ENCODE measurements at regions not wholly inside any gene's neighbourhood (a gene's known extent, or its start where the extent isn't known, plus 50 kb on each side); places are given as distances from the start of the nearest gene placed in this dataset.

DNA sequence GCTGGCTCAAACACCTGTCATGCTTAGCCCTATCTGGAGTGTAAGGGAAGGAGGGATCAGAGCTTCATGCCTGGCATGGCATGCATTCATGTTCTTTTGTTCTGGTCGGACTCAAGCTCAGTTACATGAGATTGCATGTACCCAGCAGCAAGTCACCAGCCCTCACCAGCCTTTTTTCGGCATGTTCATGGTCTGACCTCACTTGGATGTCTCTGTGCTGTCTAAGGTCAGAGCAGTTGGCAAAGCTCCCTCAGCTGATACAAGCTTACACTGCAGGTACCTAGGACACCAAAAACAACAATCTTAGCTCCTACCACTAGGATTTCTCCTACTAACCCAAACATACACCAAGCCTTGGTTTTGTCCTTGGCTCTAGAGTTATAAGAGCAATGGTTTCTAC lies 152.6 kb downstream of the BARX2 start:
- TF ChIP-seq, protein P1, sequence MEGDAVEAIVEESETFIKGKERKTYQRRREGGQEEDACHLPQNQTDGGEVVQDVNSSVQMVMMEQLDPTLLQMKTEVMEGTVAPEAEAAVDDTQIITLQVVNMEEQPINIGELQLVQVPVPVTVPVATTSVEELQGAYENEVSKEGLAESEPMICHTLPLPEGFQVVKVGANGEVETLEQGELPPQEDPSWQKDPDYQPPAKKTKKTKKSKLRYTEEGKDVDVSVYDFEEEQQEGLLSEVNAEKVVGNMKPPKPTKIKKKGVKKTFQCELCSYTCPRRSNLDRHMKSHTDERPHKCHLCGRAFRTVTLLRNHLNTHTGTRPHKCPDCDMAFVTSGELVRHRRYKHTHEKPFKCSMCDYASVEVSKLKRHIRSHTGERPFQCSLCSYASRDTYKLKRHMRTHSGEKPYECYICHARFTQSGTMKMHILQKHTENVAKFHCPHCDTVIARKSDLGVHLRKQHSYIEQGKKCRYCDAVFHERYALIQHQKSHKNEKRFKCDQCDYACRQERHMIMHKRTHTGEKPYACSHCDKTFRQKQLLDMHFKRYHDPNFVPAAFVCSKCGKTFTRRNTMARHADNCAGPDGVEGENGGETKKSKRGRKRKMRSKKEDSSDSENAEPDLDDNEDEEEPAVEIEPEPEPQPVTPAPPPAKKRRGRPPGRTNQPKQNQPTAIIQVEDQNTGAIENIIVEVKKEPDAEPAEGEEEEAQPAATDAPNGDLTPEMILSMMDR (IDR thresholded peaks at IDR 0.05): no peak
- TF ChIP-seq POLR2A (IDR thresholded peaks at IDR 0.05): no peak
- TF ChIP-seq EP300 (IDR thresholded peaks at IDR 0.05): no peak

Data from tibial nerve (tissue), 4 donors.